ENCODE measurements at regions not wholly inside any gene's neighbourhood (a gene's known extent, or its start where the extent isn't known, plus 50 kb on each side); places are given as distances from the start of the nearest gene placed in this dataset.

DNA sequence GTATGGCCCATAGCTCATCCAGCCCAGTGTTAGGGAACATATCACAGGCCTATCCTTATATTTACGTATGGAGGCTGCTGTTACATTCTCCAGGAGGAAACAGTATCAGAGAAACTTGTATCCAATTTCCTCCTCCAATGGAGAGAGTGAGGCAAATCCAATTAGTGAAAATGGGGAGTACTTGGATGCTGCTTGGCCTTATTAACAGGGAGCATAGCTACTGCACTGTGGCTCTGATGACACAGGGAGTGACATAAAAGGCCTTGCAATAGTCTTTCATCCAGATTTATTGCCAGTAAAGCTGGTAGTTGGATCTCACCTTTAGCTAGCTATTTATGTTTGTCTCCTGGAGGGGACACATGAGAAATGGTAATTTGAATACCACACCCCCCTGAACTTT lies 313.2 kb upstream of the MTPN start:
- Histone ChIP-seq H3K4me3 (no peak overlapping the region), H3K27ac (no peak overlapping the region), H3K27me3 (no peaks in the 10 kb centered on the region), H3K36me3 (no peaks in the 10 kb centered on the region), H3K4me1 (no peaks in the 10 kb centered on the region), H3K9me3 (no peaks in the 10 kb centered on the region)
- no peak for DNase-seq
- 71 to 78% methylated on average over 1 of the region's 1 CpG for whole genome bisulfite sequencing, 2 donors (ENCODE audit: low coverage in 1 of 2)
- TF ChIP-seq EP300 (IDR thresholded peaks at IDR 0.05; ENCODE audit: low read depth) (no peak), POLR2A (IDR thresholded peaks at IDR 0.05) (no peak)
- intact Hi-C loops (cut with DNase I; ENCODE audit: low total_unique reads), result loop anchor here (10.0 kb wide), 1 partner anchor 146 kb away; no protein-coding TSS in a partner anchor
- in situ Hi-C loops (cut with MboI; ENCODE audit: low pct_ligation_motif_present in 1 of 4, low pct_unique_long_range_greater_than_20kb in 1 of 4, low sequenced_read_pairs in 3 of 4), result no loop called here

DNA sequence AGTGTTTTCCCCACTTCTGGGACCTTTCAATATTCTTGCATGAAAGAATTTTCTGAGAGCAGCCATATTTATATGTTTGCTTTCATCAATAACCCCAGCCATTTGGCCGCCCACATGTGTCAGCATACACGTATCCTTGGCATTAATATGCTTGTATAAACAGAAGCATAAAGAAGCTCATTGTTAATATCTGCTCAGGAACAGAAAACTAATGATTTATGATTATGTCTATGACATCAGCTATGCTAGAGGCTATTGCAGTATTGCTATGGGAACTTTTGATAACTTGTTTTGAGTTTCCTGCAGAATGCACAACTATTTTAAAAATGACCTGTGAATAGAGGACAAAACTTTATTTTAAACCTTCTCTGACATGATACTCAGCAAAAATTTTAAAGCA lies 300.9 kb upstream of the MTPN start:
- H3K4me1 ChIP-seq, result no peaks in the 10 kb centered on the region
- H3K4me3 ChIP-seq, result no peak overlapping the region
- in situ Hi-C loops (cut with MboI; ENCODE audit: low pct_ligation_motif_present in 1 of 4, low pct_unique_long_range_greater_than_20kb in 1 of 4, low sequenced_read_pairs in 3 of 4) (no loop called here), intact Hi-C loops (cut with DNase I; ENCODE audit: low total_unique reads) (no loop called here)
- no peaks in the 10 kb centered on the region for H3K9me3 ChIP-seq
- no peak for DNase-seq
- no peak for TF ChIP-seq POLR2AphosphoS5 (IDR thresholded peaks at IDR 0.05)
- TF ChIP-seq, protein P1, sequence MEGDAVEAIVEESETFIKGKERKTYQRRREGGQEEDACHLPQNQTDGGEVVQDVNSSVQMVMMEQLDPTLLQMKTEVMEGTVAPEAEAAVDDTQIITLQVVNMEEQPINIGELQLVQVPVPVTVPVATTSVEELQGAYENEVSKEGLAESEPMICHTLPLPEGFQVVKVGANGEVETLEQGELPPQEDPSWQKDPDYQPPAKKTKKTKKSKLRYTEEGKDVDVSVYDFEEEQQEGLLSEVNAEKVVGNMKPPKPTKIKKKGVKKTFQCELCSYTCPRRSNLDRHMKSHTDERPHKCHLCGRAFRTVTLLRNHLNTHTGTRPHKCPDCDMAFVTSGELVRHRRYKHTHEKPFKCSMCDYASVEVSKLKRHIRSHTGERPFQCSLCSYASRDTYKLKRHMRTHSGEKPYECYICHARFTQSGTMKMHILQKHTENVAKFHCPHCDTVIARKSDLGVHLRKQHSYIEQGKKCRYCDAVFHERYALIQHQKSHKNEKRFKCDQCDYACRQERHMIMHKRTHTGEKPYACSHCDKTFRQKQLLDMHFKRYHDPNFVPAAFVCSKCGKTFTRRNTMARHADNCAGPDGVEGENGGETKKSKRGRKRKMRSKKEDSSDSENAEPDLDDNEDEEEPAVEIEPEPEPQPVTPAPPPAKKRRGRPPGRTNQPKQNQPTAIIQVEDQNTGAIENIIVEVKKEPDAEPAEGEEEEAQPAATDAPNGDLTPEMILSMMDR (IDR thresholded peaks at IDR 0.05), result no peak
- TF ChIP-seq EP300 (IDR thresholded peaks at IDR 0.05; ENCODE audit: low read depth), result no peak
- no peak for TF ChIP-seq POLR2A (IDR thresholded peaks at IDR 0.05)
- 56 to 60% methylated on average over 1 to 2 of the region's 2 CpGs for WGBS, 2 donors (ENCODE audit: low coverage in 1 of 2)
- no peak overlapping the region for H3K27ac ChIP-seq
- no peaks in the 10 kb centered on the region for H3K27me3 ChIP-seq
- H3K36me3 ChIP-seq, result no peaks in the 10 kb centered on the region

DNA sequence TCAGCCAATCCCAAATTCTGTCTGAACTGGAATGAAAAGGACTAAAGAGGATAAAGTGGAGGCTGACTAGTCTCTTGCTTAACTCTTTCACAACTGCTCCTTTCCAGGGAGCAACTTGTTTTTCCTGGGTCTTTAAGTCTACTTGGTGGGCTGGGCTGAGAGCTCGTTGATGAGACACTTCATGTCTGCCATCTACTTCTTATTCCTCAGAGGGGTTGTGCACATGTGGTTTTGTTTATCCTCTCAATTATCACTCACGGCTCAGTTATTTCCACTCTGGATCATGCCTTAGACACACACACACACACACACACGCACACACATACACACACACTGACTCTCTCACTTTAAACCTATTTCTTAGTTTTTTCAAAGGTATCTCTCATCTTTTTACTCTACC lies 298.6 kb upstream of the MTPN start:
- WGBS, 2 donors (ENCODE audit: low coverage in 1 of 2), result 48% methylated on average over 3 of the region's 3 CpGs
- no peaks in the 10 kb centered on the region for H3K36me3 ChIP-seq
- no peaks in the 10 kb centered on the region for H3K27me3 ChIP-seq
- no peaks in the 10 kb centered on the region for H3K9me3 ChIP-seq
- in situ Hi-C loops (cut with MboI; ENCODE audit: low pct_ligation_motif_present in 1 of 4, low pct_unique_long_range_greater_than_20kb in 1 of 4, low sequenced_read_pairs in 3 of 4), result no loop called here
- intact Hi-C loops (cut with DNase I; ENCODE audit: low total_unique reads), result no loop called here
- no peaks in the 10 kb centered on the region for H3K4me1 ChIP-seq
- no peak overlapping the region for H3K27ac ChIP-seq
- DNase-seq, result no peak
- no peak overlapping the region for H3K4me3 ChIP-seq
- TF ChIP-seq, protein P1 (IDR thresholded peaks at IDR 0.05), result no peak
- TF ChIP-seq POLR2A (IDR thresholded peaks at IDR 0.05), result no peak

DNA sequence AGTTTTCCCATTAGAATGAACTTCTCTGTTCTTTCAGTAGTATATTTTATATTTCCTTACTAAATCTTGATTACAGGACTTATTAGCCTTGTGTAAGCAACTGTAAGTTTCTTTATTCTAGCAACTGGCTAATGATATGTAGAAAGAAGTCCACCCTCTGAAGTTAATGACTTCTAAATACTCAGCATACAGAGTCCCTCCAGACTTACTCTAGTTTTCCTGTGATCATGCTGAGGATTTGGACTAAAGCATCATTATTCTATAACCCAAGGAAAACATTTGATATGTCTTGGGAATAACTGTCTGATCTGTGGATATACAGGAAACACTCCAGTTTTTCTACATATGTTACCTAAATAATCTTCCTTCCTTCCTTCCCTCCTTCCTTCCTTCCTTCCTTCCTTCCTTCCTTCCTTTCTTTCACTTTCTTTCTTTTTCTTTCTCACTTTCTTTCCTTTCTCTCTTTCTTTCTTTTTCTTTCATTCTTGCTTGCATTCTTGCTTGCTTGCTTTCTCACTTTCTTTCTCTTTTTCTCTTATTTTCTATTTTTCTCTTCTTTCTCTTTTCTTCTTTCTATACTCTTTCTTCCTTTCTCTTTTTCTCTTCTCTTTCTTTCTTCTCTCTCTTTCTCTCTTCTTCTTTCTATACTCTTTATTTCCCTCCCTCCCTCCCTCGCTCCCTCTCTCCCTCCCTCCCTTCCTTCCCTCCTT lies 297.6 kb upstream of the MTPN start:
- intact Hi-C loops (cut with DNase I; ENCODE audit: low total_unique reads), result no loop called here
- in situ Hi-C loops (cut with MboI; ENCODE audit: low pct_ligation_motif_present in 1 of 4, low pct_unique_long_range_greater_than_20kb in 1 of 4, low sequenced_read_pairs in 3 of 4), result no loop called here
- H3K27me3 ChIP-seq, result no peaks in the 10 kb centered on the region
- TF ChIP-seq POLR2A (IDR thresholded peaks at IDR 0.05) (no peak), EP300 (IDR thresholded peaks at IDR 0.05; ENCODE audit: low read depth) (no peak), POLR2AphosphoS5 (IDR thresholded peaks at IDR 0.05) (no peak)
- TF ChIP-seq, protein P1 (IDR thresholded peaks at IDR 0.05), result no peak
- H3K4me1 ChIP-seq, result no peaks in the 10 kb centered on the region
- 72% methylated on average over 1 of the region's 1 CpG; no CpG with 5 or more reads in 1 of the 2 donors for WGBS, 2 donors (ENCODE audit: low coverage in 1 of 2)
- H3K9me3 ChIP-seq, result no peaks in the 10 kb centered on the region
- no peak overlapping the region for H3K4me3 ChIP-seq
- no peaks in the 10 kb centered on the region for H3K36me3 ChIP-seq
- no peak for DNase-seq
- no peak overlapping the region for H3K27ac ChIP-seq

DNA sequence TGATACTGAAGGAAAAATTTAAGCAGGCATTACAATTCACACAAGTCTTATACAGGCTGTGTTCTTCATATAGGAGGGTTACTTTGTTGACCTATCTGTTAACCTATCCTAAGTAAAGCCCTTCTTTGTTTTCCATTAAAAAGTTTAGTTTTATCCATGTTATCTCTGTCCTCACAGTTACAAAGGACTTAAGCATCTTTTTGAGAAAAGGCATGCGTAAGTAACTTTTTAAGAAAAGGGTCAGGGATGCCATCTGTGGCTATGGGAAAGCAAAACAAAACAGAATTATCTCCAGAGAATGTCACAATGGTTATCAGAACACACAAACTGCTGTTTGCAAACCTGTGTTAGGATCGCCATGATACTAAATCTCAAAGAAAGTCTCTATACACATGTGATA lies 295.8 kb upstream of the MTPN start:
- no peak for TF ChIP-seq EP300 (IDR thresholded peaks at IDR 0.05; ENCODE audit: low read depth)
- no peak for TF ChIP-seq POLR2A (IDR thresholded peaks at IDR 0.05)
- TF ChIP-seq, protein P1 (IDR thresholded peaks at IDR 0.05), result no peak
- no peak for TF ChIP-seq POLR2AphosphoS5 (IDR thresholded peaks at IDR 0.05)
- Histone ChIP-seq H3K27ac (no peak overlapping the region), H3K4me3 (no peak overlapping the region), H3K27me3 (no peaks in the 10 kb centered on the region), H3K36me3 (no peaks in the 10 kb centered on the region), H3K9me3 (no peaks in the 10 kb centered on the region), H3K4me1 (no peaks in the 10 kb centered on the region)
- intact Hi-C loops (cut with DNase I; ENCODE audit: low total_unique reads), result no loop called here
- 64 to 84% methylated on average over 2 of the region's 2 CpGs for WGBS, 2 donors (ENCODE audit: low coverage in 1 of 2)
- DNase-seq, result no peak
- in situ Hi-C loops (cut with MboI; ENCODE audit: low pct_ligation_motif_present in 1 of 4, low pct_unique_long_range_greater_than_20kb in 1 of 4, low sequenced_read_pairs in 3 of 4), result no loop called here

Data from transverse colon (tissue), 4 donors.